ENCODE measurements at regions not wholly inside any gene's neighbourhood (a gene's known extent, or its start where the extent isn't known, plus 50 kb on each side); places are given as distances from the start of the nearest gene placed in this dataset.

DNA sequence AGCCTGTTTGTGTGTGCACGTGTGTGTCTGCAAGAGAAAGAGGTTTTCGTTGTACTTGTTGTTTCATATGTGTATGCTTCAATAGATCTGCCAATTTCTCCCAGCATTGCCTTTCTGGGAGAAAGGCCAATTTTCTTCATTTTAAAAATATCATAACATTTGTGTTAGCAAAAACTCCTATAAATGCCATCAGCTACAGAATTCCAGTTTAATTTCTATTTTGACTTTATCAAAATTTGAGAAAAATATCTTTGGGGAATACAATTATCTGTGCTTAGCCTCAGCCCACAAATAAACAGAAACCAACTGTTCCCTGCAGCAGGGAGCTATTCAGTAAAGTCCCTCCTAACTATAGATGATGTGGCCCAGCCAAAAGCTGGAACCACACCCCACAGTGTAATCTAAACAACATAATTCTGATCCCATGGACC, 68.3 kb upstream of the MGMT start:
- Mint-ChIP-seq H3K27me3 (ENCODE audit: low read depth) (no peaks in the 10 kb centered on the region), H3K27ac (no peak overlapping the region), H3K9me3 (no peaks in the 10 kb centered on the region), H3K36me3 (ENCODE audit: low read depth) (no peaks in the 10 kb centered on the region), H3K4me1 (ENCODE audit: low read depth) (no peaks in the 10 kb centered on the region), H3K4me3 (ENCODE audit: low read depth) (no peak overlapping the region)
- DNase-seq (ENCODE audit: low spot score), result no peak
- intact Hi-C loops (cut with micrococcal nuclease), result no loop called here

DNA sequence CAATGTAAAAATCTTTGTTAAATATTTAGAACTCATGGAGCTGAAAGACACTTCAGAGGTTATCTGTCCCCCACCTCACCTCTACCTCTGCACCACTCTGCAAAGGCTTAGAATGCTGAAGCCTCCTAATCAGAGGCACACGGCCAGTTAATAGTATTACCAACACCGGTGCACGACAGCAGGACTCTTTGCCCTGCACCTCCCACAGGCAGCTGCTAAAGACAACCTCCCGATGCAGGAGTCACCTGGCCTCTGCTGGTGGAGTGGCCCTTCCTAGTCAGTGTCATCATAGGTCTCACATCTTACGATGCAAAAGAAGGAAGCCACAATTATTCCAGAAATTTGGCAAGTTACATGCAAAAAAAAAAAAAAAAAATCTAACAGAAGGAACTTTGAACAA, 66.6 kb upstream of the MGMT start:
- intact Hi-C loops (cut with micrococcal nuclease), result no loop called here
- H3K4me1 Mint-ChIP-seq (ENCODE audit: low read depth), result no peaks in the 10 kb centered on the region
- no peaks in the 10 kb centered on the region for H3K9me3 Mint-ChIP-seq
- no peaks in the 10 kb centered on the region for H3K36me3 Mint-ChIP-seq (ENCODE audit: low read depth)
- DNase-seq (ENCODE audit: low spot score), result no peak
- H3K27me3 Mint-ChIP-seq (ENCODE audit: low read depth), result no peaks in the 10 kb centered on the region
- no peak overlapping the region for H3K4me3 Mint-ChIP-seq (ENCODE audit: low read depth)
- no peak overlapping the region for H3K27ac Mint-ChIP-seq

DNA sequence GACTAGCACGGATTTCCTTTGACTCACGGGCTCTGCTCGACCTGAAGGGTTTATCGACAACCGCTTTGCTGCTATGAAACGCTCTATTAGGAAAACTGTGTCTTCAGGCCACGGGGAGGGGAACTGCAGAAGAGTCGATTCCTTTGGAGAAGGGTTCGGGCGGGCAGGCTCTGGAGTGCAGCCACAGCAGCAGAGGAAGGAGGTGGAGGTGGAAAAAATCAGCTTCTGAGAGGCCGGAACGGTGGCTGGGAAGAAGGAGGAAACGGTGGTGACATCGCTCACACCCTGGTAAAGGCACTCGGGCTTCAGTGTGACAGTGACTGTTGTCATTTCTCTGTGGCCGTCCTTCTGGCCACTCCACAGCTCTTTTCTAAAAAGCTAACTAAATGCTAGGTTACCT, 64.6 kb upstream of the MGMT start:
- no peak for DNase-seq (ENCODE audit: low spot score)
- Mint-ChIP-seq H3K27me3 (ENCODE audit: low read depth) (no peaks in the 10 kb centered on the region), H3K27ac (no peak overlapping the region), H3K4me3 (ENCODE audit: low read depth) (no peak overlapping the region), H3K4me1 (ENCODE audit: low read depth) (no peaks in the 10 kb centered on the region), H3K9me3 (no peaks in the 10 kb centered on the region), H3K36me3 (ENCODE audit: low read depth) (no peaks in the 10 kb centered on the region)
- intact Hi-C loops (cut with micrococcal nuclease), result no loop called here

DNA sequence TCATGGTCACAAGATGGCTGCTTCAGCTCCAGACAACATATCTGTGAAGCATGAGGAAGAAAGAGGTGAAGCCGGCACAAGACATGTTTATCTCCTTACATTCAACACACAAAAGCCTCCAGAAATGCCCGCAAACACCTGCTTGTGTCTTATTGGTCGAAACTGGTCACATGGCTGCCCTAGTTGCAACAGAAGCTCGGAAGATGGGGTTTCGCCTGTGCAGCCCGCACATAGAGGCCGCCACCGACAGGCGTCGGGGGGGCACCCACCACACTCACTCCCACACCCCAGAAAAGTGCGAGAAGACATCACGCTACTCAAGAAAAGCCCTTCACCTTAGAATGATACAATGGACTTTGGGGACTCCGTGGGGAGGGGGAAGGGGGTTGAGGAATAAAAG, 63.0 kb upstream of the MGMT start:
- no peaks in the 10 kb centered on the region for H3K4me1 Mint-ChIP-seq (ENCODE audit: low read depth)
- DNase-seq (ENCODE audit: low spot score), result no peak
- no peak overlapping the region for H3K4me3 Mint-ChIP-seq (ENCODE audit: low read depth)
- H3K27ac Mint-ChIP-seq, result no peak overlapping the region
- no peaks in the 10 kb centered on the region for H3K36me3 Mint-ChIP-seq (ENCODE audit: low read depth)
- H3K27me3 Mint-ChIP-seq (ENCODE audit: low read depth), result no peaks in the 10 kb centered on the region
- intact Hi-C loops (cut with micrococcal nuclease), result no loop called here
- no peaks in the 10 kb centered on the region for H3K9me3 Mint-ChIP-seq

- intact Hi-C loops (cut with micrococcal nuclease), result no loop called here
- no peak overlapping the region for H3K27ac Mint-ChIP-seq
- no peak overlapping the region for H3K4me3 Mint-ChIP-seq (ENCODE audit: low read depth)
- no peaks in the 10 kb centered on the region for H3K27me3 Mint-ChIP-seq (ENCODE audit: low read depth)
- no peaks in the 10 kb centered on the region for H3K9me3 Mint-ChIP-seq
- no peaks in the 10 kb centered on the region for H3K36me3 Mint-ChIP-seq (ENCODE audit: low read depth)
- DNase-seq (ENCODE audit: low spot score), result no peak
- H3K4me1 Mint-ChIP-seq (ENCODE audit: low read depth), result no peaks in the 10 kb centered on the region
Observed at GRCh38 chr10:129405389-129405788, 61.7 kb upstream of the MGMT start.

DNA sequence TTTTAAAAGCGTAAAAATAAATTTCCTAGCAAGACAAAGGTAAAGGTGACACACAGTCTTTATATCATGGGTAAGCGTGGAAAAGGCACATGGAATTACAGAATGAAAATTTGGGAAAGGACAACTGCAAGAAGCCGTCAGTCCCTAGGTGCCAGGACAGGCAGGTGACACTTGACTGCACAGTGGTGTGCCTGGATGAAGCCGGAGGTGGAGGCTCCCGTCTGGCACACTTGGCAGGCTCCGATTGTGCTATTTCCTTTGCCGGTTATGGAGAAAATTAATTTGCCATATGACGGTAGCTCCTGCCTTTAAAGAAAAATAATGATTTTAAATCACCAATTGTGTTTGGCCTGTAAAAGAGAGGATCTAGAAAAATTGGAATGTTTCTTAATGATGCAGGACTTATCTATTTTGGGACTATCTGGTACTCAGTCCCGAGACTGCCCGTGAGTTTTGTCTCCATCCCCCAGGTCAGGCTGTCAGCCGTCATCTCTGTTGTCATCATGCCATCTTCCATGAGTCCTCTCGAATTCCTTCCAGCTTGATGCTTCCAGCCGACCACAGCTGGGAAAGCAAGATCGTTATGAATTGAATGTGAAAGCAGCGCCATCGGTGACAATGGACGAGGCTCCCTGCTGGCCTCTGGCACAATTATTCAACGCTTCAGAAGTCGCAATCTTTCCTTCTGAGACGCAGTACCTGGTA, 56.2 kb upstream of the MGMT start:
- no peaks in the 10 kb centered on the region for H3K9me3 Mint-ChIP-seq
- no peaks in the 10 kb centered on the region for H3K36me3 Mint-ChIP-seq (ENCODE audit: low read depth)
- no peak overlapping the region for H3K4me3 Mint-ChIP-seq (ENCODE audit: low read depth)
- no peaks in the 10 kb centered on the region for H3K27me3 Mint-ChIP-seq (ENCODE audit: low read depth)
- DNase-seq (ENCODE audit: low spot score), result no peak
- no peak overlapping the region for H3K27ac Mint-ChIP-seq
- H3K4me1 Mint-ChIP-seq (ENCODE audit: low read depth), result no peaks in the 10 kb centered on the region
- intact Hi-C loops (cut with micrococcal nuclease), result no loop called here

DNA sequence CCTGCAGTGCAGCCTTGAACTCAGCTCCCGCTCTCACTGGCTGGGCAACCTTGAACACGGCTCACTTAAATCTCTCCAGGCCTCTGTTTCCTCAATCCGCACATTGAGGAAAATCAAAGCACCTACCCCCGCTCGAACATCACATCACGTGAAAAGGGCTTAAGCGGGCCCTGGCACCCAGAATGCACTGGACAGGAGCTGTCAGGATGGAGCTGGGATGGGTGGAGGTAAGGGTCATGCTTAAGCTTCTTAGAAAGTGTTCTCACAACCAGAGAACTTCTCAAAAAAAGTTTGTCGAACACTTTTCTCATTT, 55.7 kb upstream of the MGMT start:
- Mint-ChIP-seq H3K27ac (no peak overlapping the region), H3K4me1 (ENCODE audit: low read depth) (no peaks in the 10 kb centered on the region), H3K27me3 (ENCODE audit: low read depth) (no peaks in the 10 kb centered on the region), H3K36me3 (ENCODE audit: low read depth) (no peaks in the 10 kb centered on the region), H3K9me3 (no peaks in the 10 kb centered on the region), H3K4me3 (ENCODE audit: low read depth) (no peak overlapping the region)
- no peak for DNase-seq (ENCODE audit: low spot score)
- intact Hi-C loops (cut with micrococcal nuclease), result no loop called here

- DNase-seq (ENCODE audit: low spot score), result no peak
- H3K4me1 Mint-ChIP-seq (ENCODE audit: low read depth), result no peaks in the 10 kb centered on the region
- H3K36me3 Mint-ChIP-seq (ENCODE audit: low read depth), result no peaks in the 10 kb centered on the region
- intact Hi-C loops (cut with micrococcal nuclease), result no loop called here
- no peak overlapping the region for H3K4me3 Mint-ChIP-seq (ENCODE audit: low read depth)
- no peaks in the 10 kb centered on the region for H3K27me3 Mint-ChIP-seq (ENCODE audit: low read depth)
- H3K9me3 Mint-ChIP-seq, result no peaks in the 10 kb centered on the region
- no peak overlapping the region for H3K27ac Mint-ChIP-seq
Observed at GRCh38 chr10:129411772-129412171, 55.3 kb upstream of the MGMT start.

DNA sequence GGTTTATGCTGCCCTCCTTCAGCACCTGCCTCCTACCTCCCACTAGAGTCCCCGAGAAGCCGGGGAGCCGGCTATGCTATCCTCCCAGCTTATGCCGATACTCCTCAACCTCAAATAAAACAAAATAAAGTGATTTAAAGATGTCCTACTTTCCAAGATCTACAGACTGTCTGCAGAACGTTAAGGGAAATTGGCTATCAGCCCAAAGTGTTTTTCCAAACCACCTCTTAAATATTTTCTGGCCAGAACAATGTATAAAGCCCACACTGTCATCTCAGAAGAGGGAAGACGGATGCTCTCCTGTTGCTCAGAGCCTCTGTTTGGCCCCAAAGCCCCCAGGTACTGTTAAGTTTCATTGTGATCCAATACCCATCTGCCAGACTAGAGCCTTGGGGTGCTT, 54.0 kb upstream of the MGMT start:
- Mint-ChIP-seq H3K27me3 (ENCODE audit: low read depth) (no peaks in the 10 kb centered on the region), H3K9me3 (no peaks in the 10 kb centered on the region), H3K36me3 (ENCODE audit: low read depth) (no peaks in the 10 kb centered on the region), H3K27ac (no peak overlapping the region), H3K4me1 (ENCODE audit: low read depth) (no peaks in the 10 kb centered on the region), H3K4me3 (ENCODE audit: low read depth) (no peak overlapping the region)
- DNase-seq (ENCODE audit: low spot score), result no peak
- intact Hi-C loops (cut with micrococcal nuclease), result no loop called here

- intact Hi-C loops (cut with micrococcal nuclease), result no loop called here
- H3K4me1 Mint-ChIP-seq (ENCODE audit: low read depth), result no peaks in the 10 kb centered on the region
- H3K27ac Mint-ChIP-seq, result no peak overlapping the region
- no peaks in the 10 kb centered on the region for H3K27me3 Mint-ChIP-seq (ENCODE audit: low read depth)
- DNase-seq (ENCODE audit: low spot score), result no peak
- no peak overlapping the region for H3K4me3 Mint-ChIP-seq (ENCODE audit: low read depth)
- H3K36me3 Mint-ChIP-seq (ENCODE audit: low read depth), result no peaks in the 10 kb centered on the region
- H3K9me3 Mint-ChIP-seq, result no peaks in the 10 kb centered on the region
Observed at GRCh38 chr10:129415215-129416140, 51.6 kb upstream of the MGMT start.

DNA sequence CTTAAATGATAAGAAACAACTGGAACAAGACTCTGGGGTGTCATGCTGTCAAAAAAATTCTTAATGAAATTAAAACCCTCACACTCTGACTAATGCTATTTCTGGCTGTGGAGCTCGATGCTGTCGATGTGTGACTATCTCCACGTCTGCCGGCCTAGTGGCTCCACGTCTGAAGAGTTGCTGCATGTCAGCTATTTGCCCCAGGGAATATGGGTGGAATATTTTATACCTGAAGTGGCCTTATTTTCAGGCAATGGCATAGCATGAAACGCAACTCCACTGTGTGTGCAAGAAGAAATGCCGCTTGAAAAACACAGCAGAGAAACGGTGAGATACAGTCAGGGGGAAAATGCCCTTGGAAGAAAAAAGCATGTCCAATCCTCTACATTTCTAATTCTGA, 50.9 kb upstream of the MGMT start:
- Mint-ChIP-seq H3K9me3 (no peaks in the 10 kb centered on the region), H3K27me3 (ENCODE audit: low read depth) (no peaks in the 10 kb centered on the region)

GRCh38 chr10:129416956-129417765, 49.9 kb upstream of the MGMT start:
- H3K27ac Mint-ChIP-seq, result no peak overlapping the region
- H3K4me3 Mint-ChIP-seq (ENCODE audit: low read depth), result no peak overlapping the region
- intact Hi-C loops (cut with micrococcal nuclease), result no loop called here
- H3K9me3 Mint-ChIP-seq, result no peaks in the 10 kb centered on the region
- H3K4me1 Mint-ChIP-seq (ENCODE audit: low read depth), result no peaks in the 10 kb centered on the region
- H3K27me3 Mint-ChIP-seq (ENCODE audit: low read depth), result no peaks in the 10 kb centered on the region
- DNase-seq (ENCODE audit: low spot score), result no peak
- H3K36me3 Mint-ChIP-seq (ENCODE audit: low read depth), result no peaks in the 10 kb centered on the region

More for the DNA sequence above, 50.9 kb upstream of the MGMT start:
- Mint-ChIP-seq H3K4me1 (ENCODE audit: low read depth) (no peaks in the 10 kb centered on the region), H3K4me3 (ENCODE audit: low read depth) (no peak overlapping the region), H3K36me3 (ENCODE audit: low read depth) (no peaks in the 10 kb centered on the region), H3K27ac (no peak overlapping the region)
- no peak for DNase-seq (ENCODE audit: low spot score)
- intact Hi-C loops (cut with micrococcal nuclease), result no loop called here

Measured in activated T-helper 2 cell treated with anti-CD3 and anti-CD28 coated beads, Interferon-gamma antibody, Interleukin-2, Interleukin-4, amounts not matched to agents 10 μg/mL and 5 μg/mL and 100 μg/mL, durations not matched to agents 14 hours and 24 hours and 36 hours (primary cell).